NCI-H2107 treated with DMSO at 0.1 percent for 48 hours (cell line): ENCODE measurements at regions not wholly inside any gene's neighbourhood (a gene's known extent, or its start where the extent isn't known, plus 50 kb on each side); places are given as distances from the start of the nearest gene placed in this dataset.
"Not testable (repeated sequence)": the region's sequence is repeated elsewhere in the genome, so short reads cannot be mapped to it uniquely, and the experiment has no call there.

ENCODE experiments used
- DNase-seq: peaks from one replicate; lab custom pipeline; 2025; ENCODE audit not compliant: unreplicated experiment; lab: John Stamatoyannopoulos, UW

- no peak for DNase-seq
These were observed 59.6 kb upstream of the CPSF6 start for GRCh38 chr12:69179786-69180185.

DNA sequence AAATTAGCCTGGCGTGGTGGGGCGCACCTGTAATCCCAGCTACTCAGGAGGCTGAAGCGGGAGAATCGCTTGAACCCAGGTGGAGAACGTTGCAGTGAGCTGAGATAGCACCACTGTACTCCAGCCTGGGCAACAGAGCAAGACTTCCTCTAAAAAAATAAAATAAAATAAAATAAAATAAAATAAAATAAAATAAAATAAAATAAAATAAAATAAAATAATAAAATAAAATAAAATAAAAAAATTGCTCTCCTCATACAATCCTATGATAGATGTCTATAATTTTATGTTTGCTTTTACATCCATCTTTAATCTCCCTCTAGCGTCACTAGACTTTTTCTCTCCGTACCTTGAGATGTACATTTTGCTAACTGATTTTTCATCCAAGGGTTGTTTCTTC is 51.8 kb upstream of the CPSF6 start:
- DNase-seq, result not testable (repeated sequence)

DNA sequence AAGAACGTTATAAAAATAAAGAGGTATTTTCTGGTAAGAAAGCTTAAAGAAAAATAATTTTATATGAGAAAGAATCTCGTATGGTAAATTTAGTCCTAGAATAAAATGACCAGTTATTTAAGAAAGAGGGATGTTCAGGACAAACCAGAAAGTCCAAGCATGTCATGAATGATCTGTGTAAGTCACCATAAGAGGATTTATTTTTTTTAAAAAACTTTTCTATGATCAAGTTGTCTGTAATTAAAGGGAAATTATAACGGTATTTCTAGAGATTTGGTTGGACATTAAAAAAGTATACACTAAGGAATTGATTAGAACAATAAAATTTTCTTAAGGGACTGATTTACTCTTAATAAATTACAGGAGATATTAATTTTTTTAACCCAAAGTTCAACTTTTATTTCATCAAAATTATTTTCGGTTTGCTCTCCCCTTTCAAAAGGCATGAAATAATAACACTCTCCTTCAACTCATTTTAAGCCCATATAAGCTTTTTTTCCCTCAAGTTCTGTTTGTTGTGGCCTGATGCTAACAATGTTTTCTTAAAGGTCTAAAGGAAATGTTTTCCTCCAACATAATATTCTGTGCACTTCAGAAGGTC is 49.9 kb upstream of the CPSF6 start:
- no peak for DNase-seq
